Stimulated activated CD4-positive, alpha-beta T cell treated with anti-CD3 and anti-CD28 coated beads, TNF-alpha, amount 100 ng/mL, for 24 hours (primary cell): ENCODE measurements at regions not wholly inside any gene's neighbourhood (a gene's known extent, or its start where the extent isn't known, plus 50 kb on each side); places are given as distances from the start of the nearest gene placed in this dataset.
"Not testable (repeated sequence)": the region's sequence is repeated elsewhere in the genome, so short reads cannot be mapped to it uniquely, and the experiment has no call there.

Experiments
- DNase-seq, 3 experiments: peaks; one replicate each; pipeline ENCODE4 v3.0.0-alpha.2; 2020; ENCODE audit warnings: low read depth in 3 of 3

- DNase-seq = no peak
Observed at GRCh38 chr10:53650794-53651193, 878.2 kb upstream of the MBL2 start.

- not testable (repeated sequence) for DNase-seq
Observed at GRCh38 chr10:53647221-53647620, 874.6 kb upstream of the MBL2 start.

- DNase-seq = no peak
Observed at GRCh38 chr10:53646525-53646924, 873.9 kb upstream of the MBL2 start.

- DNase-seq = no peak
Observed at GRCh38 chr10:53645951-53646350, 873.4 kb upstream of the MBL2 start.

GRCh38 chr10:53638006-53638405 is 865.4 kb upstream of the MBL2 start:
- no peak for DNase-seq

- DNase-seq = no peak
Observed at GRCh38 chr10:53624722-53625121, 852.1 kb upstream of the MBL2 start.

GRCh38 chr10:53622201-53622600 is 849.6 kb upstream of the MBL2 start:
- no peak for DNase-seq

- no peak for DNase-seq
Observed at GRCh38 chr10:53619671-53620070, 847.1 kb upstream of the MBL2 start.

GRCh38 chr10:53607691-53608090 is 835.1 kb upstream of the MBL2 start:
- DNase-seq = no peak

GRCh38 chr10:53606981-53607380 is 834.4 kb upstream of the MBL2 start:
- no peak for DNase-seq

- no peak for DNase-seq
Observed at GRCh38 chr10:53601260-53601875, 828.8 kb upstream of the MBL2 start.

- DNase-seq = no peak
Observed at GRCh38 chr10:53598914-53599313, 826.3 kb upstream of the MBL2 start.

- no peak for DNase-seq
Observed at GRCh38 chr10:53597835-53598251, 825.3 kb upstream of the MBL2 start.

GRCh38 chr10:53580465-53580864 is 807.9 kb upstream of the MBL2 start:
- DNase-seq = no peak

GRCh38 chr10:53579773-53580172 is 807.2 kb upstream of the MBL2 start:
- DNase-seq = no peak

GRCh38 chr10:53574024-53574423 is 801.4 kb upstream of the MBL2 start:
- no peak for DNase-seq

- no peak for DNase-seq
Observed at GRCh38 chr10:53573498-53573897, 800.9 kb upstream of the MBL2 start.

GRCh38 chr10:53572799-53573198 is 800.2 kb upstream of the MBL2 start:
- DNase-seq = no peak

- no peak for DNase-seq
Observed at GRCh38 chr10:53570221-53570620, 797.6 kb upstream of the MBL2 start.

GRCh38 chr10:53569455-53569854 is 796.9 kb upstream of the MBL2 start:
- no peak for DNase-seq

GRCh38 chr10:53548664-53549063 is 776.1 kb upstream of the MBL2 start:
- no peak for DNase-seq

- DNase-seq = no peak
Observed at GRCh38 chr10:53547364-53547763, 774.8 kb upstream of the MBL2 start.

GRCh38 chr10:53543410-53543809 is 770.8 kb upstream of the MBL2 start:
- no peak for DNase-seq

- DNase-seq = no peak
Observed at GRCh38 chr10:53537508-53537907, 764.9 kb upstream of the MBL2 start.
